D721Med (cell line): ENCODE measurements at regions not wholly inside any gene's neighbourhood (a gene's known extent, or its start where the extent isn't known, plus 50 kb on each side); places are given as distances from the start of the nearest gene placed in this dataset.

Experiments used
- DNase-seq: peaks from one replicate; pipeline ENCODE4 v3.0.0; 2011; ENCODE audit warnings: low spot score; ENCODE audit not compliant: insufficient read length
- FAIRE-seq: peaks from 2 replicates; lab custom pipeline; 2011; peaks lifted over from hg19 to GRCh38; lab: Jason Lieb, UNC
- TF ChIP-seq, protein P1 (sequence below): IDR thresholded peaks from 2 replicates; pipeline ENCODE4 v1.5.1; 2012; ENCODE audit warnings: mild to moderate bottlenecking, control low read depth; ENCODE audit not compliant: insufficient read depth; ENCODE audit errors: missing control alignments

GRCh38 chr3:28853830-28854229 is 427.0 kb upstream of the RBMS3 start:
- TF ChIP-seq, protein P1, sequence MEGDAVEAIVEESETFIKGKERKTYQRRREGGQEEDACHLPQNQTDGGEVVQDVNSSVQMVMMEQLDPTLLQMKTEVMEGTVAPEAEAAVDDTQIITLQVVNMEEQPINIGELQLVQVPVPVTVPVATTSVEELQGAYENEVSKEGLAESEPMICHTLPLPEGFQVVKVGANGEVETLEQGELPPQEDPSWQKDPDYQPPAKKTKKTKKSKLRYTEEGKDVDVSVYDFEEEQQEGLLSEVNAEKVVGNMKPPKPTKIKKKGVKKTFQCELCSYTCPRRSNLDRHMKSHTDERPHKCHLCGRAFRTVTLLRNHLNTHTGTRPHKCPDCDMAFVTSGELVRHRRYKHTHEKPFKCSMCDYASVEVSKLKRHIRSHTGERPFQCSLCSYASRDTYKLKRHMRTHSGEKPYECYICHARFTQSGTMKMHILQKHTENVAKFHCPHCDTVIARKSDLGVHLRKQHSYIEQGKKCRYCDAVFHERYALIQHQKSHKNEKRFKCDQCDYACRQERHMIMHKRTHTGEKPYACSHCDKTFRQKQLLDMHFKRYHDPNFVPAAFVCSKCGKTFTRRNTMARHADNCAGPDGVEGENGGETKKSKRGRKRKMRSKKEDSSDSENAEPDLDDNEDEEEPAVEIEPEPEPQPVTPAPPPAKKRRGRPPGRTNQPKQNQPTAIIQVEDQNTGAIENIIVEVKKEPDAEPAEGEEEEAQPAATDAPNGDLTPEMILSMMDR, result peak; percentile 37
- no peak for FAIRE-seq
- no peak for DNase-seq

DNA sequence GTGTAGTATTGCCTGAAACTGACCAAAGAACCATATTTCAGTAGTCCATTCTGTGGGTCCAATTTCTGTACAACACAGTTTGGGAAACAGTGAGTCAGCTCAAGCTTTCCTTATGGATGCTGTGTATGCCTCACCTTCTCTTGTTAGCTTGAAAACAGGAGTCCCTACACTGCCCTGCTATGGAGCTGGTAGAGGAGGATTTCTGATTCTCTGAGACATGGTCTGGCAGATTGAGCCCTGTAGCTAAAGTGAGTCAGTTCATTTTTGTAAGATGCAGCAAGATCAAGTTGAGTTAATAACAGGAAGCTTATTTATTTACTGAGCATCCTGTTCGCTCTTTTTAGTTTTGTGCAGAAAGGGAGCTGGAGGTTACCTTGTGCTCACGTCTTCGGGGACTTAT is 424.1 kb upstream of the RBMS3 start:
- TF ChIP-seq, protein P1, result no peak
- FAIRE-seq, result no peak
- no peak for DNase-seq

DNA sequence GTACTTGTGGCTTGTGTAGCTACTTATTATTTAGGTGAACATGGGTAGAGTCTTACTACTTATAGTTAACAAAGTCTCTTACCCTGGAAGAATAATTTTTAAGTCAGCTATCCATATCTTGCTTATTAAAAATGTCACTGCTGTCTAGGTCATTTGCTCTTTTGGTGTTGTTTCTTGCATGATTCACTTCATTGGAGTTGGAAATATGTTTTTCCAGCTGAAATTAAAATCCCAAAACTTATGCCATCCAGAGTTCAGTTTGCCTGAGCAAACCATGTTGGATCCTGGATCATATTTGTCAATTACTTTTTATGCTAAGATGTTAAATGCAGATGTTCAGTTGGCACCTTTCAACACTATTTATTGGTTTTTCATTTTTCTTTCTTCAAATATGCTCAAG is 421.0 kb upstream of the RBMS3 start:
- TF ChIP-seq, protein P1, result no peak
- DNase-seq, result no peak
- no peak for FAIRE-seq

GRCh38 chr3:28860307-28860706 is 420.6 kb upstream of the RBMS3 start:
- FAIRE-seq, result no peak
- no peak for DNase-seq
- TF ChIP-seq, protein P1, result no peak

- no peak for DNase-seq
- TF ChIP-seq, protein P1, result no peak
- FAIRE-seq, result peak; percentile 25
Measured at GRCh38 chr3:28863186-28863585, 417.7 kb upstream of the RBMS3 start.

- no peak for FAIRE-seq
- TF ChIP-seq, protein P1, result no peak
- DNase-seq, result no peak
Measured at GRCh38 chr3:28867836-28868235, 413.0 kb upstream of the RBMS3 start.

DNA sequence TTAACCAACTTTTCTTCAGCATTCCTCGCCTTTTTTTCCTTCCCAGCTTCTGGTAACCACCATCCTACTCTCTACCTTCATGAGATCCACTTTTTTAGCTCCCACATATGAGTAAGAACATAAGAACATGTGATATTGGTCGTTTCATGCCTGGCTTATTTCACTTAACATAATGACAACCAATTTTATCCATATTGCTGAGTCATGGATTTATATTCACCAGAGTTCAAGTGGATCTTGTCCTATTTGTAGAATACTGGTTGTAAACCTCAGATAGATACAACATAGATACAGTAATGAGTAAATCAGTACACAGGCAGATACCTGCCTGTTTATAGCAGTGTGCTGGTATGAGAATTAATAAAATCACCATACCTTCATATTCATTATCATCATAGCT is 412.0 kb upstream of the RBMS3 start:
- FAIRE-seq (no peak), DNase-seq (no peak)
- TF ChIP-seq, protein P1, result no peak
